ENCODE measurements at regions not wholly inside any gene's neighbourhood (a gene's known extent, or its start where the extent isn't known, plus 50 kb on each side); places are given as distances from the start of the nearest gene placed in this dataset.
"Not testable (repeated sequence)": the region's sequence is repeated elsewhere in the genome, so short reads cannot be mapped to it uniquely, and the experiment has no call there.

DNA sequence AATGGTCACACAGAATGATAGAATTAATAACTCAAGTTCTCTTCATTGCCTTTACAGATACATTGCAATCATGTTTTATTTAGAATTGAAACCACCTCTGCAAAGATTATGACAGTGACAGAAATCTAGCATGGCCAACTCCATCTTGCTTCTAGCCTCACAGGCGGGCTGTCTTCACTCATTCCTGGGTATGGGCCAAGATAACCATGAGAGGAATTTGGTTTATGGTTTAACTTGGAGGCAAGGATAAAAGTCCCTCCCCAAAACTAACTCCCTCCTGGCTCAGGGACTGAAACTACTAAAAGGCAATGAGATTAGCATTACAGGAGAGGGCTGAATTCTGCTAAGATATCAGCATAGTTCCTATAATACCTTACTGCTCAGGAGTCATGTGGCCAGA is 95.2 kb upstream of the CST7 start:
- Histone ChIP-seq H3K9me2 (replicated peaks; ENCODE audit: low read depth, low read length) (no peaks in the 10 kb centered on the region), H3K79me2 (ENCODE audit: insufficient read depth, low read length) (no peaks in the 10 kb centered on the region), H3K4me3 (ENCODE audit: low read length, poor library complexity, severe bottlenecking) (no peak overlapping the region), H3K4me1 (ENCODE audit: insufficient read depth, low read length, poor library complexity, severe bottlenecking) (peaks cover 28% of the 10 kb centered on the region), H3K9ac (ENCODE audit: low read depth, low read length, poor library complexity, severe bottlenecking) (no peak overlapping the region), H3F3A (ENCODE audit: low read depth) (peaks cover 7% of the 10 kb centered on the region; the same call in 1 of the 2 replicates), H2AFZ (ENCODE audit: low read length) (no peak overlapping the region), H3K9me3 (ENCODE audit: insufficient read depth, low read depth, low read length) (peaks cover 8% of the 10 kb centered on the region; the same call in 1 of the 2 replicates), H3K4me2 (ENCODE audit: low read depth, low read length, poor library complexity, severe bottlenecking) (no peak overlapping the region), H4K20me1 (ENCODE audit: insufficient read depth, low read length, poor library complexity, severe bottlenecking) (no peaks in the 10 kb centered on the region), H3K36me3 (ENCODE audit: insufficient read depth, low read length) (no peaks in the 10 kb centered on the region), H3K27me3 (ENCODE audit: insufficient read depth, low read length, poor library complexity, severe bottlenecking) (no peaks in the 10 kb centered on the region)
- TF ChIP-seq EZH2phosphoT487 (IDR thresholded peaks at IDR 0.05; ENCODE audit: borderline replicate concordance): no peak
- TF ChIP-seq, protein P1, sequence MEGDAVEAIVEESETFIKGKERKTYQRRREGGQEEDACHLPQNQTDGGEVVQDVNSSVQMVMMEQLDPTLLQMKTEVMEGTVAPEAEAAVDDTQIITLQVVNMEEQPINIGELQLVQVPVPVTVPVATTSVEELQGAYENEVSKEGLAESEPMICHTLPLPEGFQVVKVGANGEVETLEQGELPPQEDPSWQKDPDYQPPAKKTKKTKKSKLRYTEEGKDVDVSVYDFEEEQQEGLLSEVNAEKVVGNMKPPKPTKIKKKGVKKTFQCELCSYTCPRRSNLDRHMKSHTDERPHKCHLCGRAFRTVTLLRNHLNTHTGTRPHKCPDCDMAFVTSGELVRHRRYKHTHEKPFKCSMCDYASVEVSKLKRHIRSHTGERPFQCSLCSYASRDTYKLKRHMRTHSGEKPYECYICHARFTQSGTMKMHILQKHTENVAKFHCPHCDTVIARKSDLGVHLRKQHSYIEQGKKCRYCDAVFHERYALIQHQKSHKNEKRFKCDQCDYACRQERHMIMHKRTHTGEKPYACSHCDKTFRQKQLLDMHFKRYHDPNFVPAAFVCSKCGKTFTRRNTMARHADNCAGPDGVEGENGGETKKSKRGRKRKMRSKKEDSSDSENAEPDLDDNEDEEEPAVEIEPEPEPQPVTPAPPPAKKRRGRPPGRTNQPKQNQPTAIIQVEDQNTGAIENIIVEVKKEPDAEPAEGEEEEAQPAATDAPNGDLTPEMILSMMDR (conservative IDR thresholded peaks at IDR 0.05; ENCODE audit: low read length): no peak

DNA sequence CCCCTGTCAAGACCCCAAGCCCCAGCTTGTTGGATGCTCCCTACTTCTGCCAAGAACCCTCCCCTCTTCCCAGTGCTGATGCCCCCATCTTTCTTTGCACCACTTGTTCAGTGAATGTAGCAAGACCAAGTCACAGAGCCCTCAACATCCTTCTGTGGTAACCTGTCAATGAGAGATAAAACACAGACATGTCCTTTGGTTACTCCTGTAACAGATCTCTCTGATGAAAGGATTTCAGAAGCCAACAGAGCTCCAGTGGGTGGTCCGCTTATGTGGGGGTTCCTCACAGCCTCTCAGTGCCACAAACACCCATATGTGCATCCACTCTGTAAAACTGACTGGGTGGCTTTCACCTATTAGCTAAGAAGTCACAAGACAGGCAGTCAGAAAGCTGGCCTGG is 93.2 kb upstream of the CST7 start:
- H3K4me3 ChIP-seq (ENCODE audit: low read length, poor library complexity, severe bottlenecking): no peak overlapping the region
- peak overlapping the region; percentile 34 for H3K4me2 ChIP-seq (ENCODE audit: low read depth, low read length, poor library complexity, severe bottlenecking)
- H3K9ac ChIP-seq (ENCODE audit: low read depth, low read length, poor library complexity, severe bottlenecking): no peak overlapping the region
- H2AFZ ChIP-seq (ENCODE audit: low read length): no peak overlapping the region
- no peaks in the 10 kb centered on the region for H3K36me3 ChIP-seq (ENCODE audit: insufficient read depth, low read length)
- H4K20me1 ChIP-seq (ENCODE audit: insufficient read depth, low read length, poor library complexity, severe bottlenecking): no peaks in the 10 kb centered on the region
- H3K79me2 ChIP-seq (ENCODE audit: insufficient read depth, low read length): no peaks in the 10 kb centered on the region
- H3K27me3 ChIP-seq (ENCODE audit: insufficient read depth, low read length, poor library complexity, severe bottlenecking): peaks cover 9% of the 10 kb centered on the region
- peaks cover 7% of the 10 kb centered on the region; the same call in 1 of the 2 replicates for H3F3A ChIP-seq (ENCODE audit: low read depth)
- H3K4me1 ChIP-seq (ENCODE audit: insufficient read depth, low read length, poor library complexity, severe bottlenecking): peaks cover 32% of the 10 kb centered on the region
- no peaks in the 10 kb centered on the region for H3K9me2 ChIP-seq (replicated peaks; ENCODE audit: low read depth, low read length)
- TF ChIP-seq, protein P1 (conservative IDR thresholded peaks at IDR 0.05; ENCODE audit: low read length): no peak
- no peak for TF ChIP-seq EZH2phosphoT487 (IDR thresholded peaks at IDR 0.05; ENCODE audit: borderline replicate concordance)
- peaks cover 5% of the 10 kb centered on the region; the same call in 1 of the 2 replicates for H3K9me3 ChIP-seq (ENCODE audit: insufficient read depth, low read depth, low read length)

DNA sequence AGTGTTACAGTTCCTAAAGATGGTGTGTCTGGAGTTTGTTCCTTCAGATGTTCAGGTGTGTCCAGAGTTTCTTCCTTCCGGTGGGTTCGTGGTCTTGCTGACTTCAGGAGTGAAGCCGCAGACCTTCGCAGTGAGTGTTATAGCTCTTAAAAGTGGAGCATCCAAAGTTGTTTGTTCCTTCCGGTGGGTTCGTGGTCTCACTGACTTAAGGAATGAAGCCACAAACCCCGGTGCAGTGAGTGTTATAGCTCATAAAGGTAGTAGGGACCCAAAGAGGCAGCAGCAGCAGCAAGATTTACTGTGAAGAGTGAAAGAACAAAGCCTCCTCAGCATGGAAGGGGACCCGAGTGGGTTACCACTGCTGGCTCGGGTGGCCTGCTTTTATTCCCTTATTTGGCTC is 90.6 kb upstream of the CST7 start:
- peak overlapping the region; percentile 41 for H3K4me2 ChIP-seq (ENCODE audit: low read depth, low read length, poor library complexity, severe bottlenecking)
- H3K36me3 ChIP-seq (ENCODE audit: insufficient read depth, low read length); H3F3A ChIP-seq (ENCODE audit: low read depth); H2AFZ ChIP-seq (ENCODE audit: low read length); H3K9me3 ChIP-seq (ENCODE audit: insufficient read depth, low read depth, low read length); H3K9ac ChIP-seq (ENCODE audit: low read depth, low read length, poor library complexity, severe bottlenecking); H3K79me2 ChIP-seq (ENCODE audit: insufficient read depth, low read length); H4K20me1 ChIP-seq (ENCODE audit: insufficient read depth, low read length, poor library complexity, severe bottlenecking); H3K9me2 ChIP-seq (replicated peaks; ENCODE audit: low read depth, low read length): not testable (repeated sequence)
- H3K4me1 ChIP-seq (ENCODE audit: insufficient read depth, low read length, poor library complexity, severe bottlenecking): peaks cover 32% of the 10 kb centered on the region
- peak overlapping the region; percentile 16 for H3K4me3 ChIP-seq (ENCODE audit: low read length, poor library complexity, severe bottlenecking)
- TF ChIP-seq EZH2phosphoT487 (IDR thresholded peaks at IDR 0.05; ENCODE audit: borderline replicate concordance): peak; percentile 75; the same call in 1 of the 2 replicates
- peaks cover 12% of the 10 kb centered on the region for H3K27me3 ChIP-seq (ENCODE audit: insufficient read depth, low read length, poor library complexity, severe bottlenecking)

DNA sequence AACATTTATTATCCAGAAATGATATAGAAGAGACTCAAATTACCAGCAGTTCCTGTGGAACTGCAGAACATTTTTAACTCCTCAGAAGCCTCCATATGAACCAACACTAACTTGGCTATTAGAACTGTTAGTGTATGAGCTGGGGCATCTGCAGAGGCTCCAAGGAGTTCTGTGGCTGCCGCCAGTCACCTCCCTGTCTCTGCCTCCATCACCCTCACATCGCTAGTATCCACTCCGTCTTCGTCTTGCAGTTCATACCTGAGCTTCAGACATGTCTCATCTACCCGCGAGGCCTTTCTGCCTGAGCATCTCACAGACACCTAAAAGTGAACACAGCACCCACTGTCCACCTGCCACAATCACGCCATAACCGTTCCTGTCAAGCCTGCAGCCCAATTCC is 89.5 kb upstream of the CST7 start:
- H3K4me2 ChIP-seq (ENCODE audit: low read depth, low read length, poor library complexity, severe bottlenecking): no peak overlapping the region
- no peak overlapping the region for H2AFZ ChIP-seq (ENCODE audit: low read length)
- peaks cover 12% of the 10 kb centered on the region for H3K27me3 ChIP-seq (ENCODE audit: insufficient read depth, low read length, poor library complexity, severe bottlenecking)
- peaks cover 7% of the 10 kb centered on the region; the same call in 1 of the 2 replicates for H3F3A ChIP-seq (ENCODE audit: low read depth)
- no peak overlapping the region for H3K4me3 ChIP-seq (ENCODE audit: low read length, poor library complexity, severe bottlenecking)
- no peaks in the 10 kb centered on the region for H3K9me2 ChIP-seq (replicated peaks; ENCODE audit: low read depth, low read length)
- H3K79me2 ChIP-seq (ENCODE audit: insufficient read depth, low read length): no peaks in the 10 kb centered on the region
- no peaks in the 10 kb centered on the region for H4K20me1 ChIP-seq (ENCODE audit: insufficient read depth, low read length, poor library complexity, severe bottlenecking)
- peaks cover 5% of the 10 kb centered on the region; the same call in 1 of the 2 replicates for H3K9me3 ChIP-seq (ENCODE audit: insufficient read depth, low read depth, low read length)
- TF ChIP-seq EZH2phosphoT487 (IDR thresholded peaks at IDR 0.05; ENCODE audit: borderline replicate concordance): no peak
- TF ChIP-seq, protein P1 (conservative IDR thresholded peaks at IDR 0.05; ENCODE audit: low read length): no peak
- H3K9ac ChIP-seq (ENCODE audit: low read depth, low read length, poor library complexity, severe bottlenecking): no peak overlapping the region
- peaks cover 32% of the 10 kb centered on the region for H3K4me1 ChIP-seq (ENCODE audit: insufficient read depth, low read length, poor library complexity, severe bottlenecking)
- H3K36me3 ChIP-seq (ENCODE audit: insufficient read depth, low read length): no peaks in the 10 kb centered on the region

Measured in Loucy (cell line).